ENCODE measurements at regions not wholly inside any gene's neighbourhood (a gene's known extent, or its start where the extent isn't known, plus 50 kb on each side); places are given as distances from the start of the nearest gene placed in this dataset.

DNA sequence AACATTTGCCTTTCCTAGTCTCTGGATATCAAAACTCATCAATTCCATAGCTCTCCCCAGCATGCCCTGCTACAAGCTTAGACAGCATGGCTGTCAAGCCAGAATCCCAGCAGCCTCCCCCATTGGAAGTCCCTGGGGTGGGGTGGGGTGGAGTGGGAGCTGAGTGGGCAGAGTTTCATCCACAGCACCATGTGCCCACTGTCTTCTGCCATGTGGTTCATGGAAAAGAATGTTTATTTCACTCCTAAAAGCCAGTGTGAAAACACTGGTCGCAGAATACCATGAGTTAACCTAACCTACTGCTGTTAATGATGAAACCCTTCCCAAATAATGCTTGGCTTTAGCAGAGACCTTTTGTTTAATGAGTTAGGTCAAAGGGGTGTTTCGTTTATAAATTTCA lies 80.2 kb upstream of the KIRREL3 start:
- DNase-seq = no peak

DNA sequence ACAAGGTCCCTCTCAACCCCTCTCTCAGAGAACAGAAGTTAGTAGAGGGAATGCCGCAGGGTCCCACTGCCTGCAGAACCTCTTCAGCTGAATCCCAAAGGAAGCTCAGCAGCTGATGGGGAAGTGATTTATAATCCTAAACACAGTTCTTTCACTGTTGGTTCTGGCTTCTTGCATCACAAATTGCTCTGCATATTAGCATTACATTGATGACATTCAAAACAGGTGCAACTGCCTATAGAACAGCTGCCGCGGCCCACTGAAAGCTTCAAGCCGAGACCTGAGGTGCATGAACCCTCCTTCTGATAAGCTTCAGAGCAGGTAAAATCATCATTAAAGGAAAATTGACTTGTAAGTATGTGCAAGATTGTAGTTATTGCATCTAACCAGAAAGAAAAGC lies 75.2 kb upstream of the KIRREL3 start:
- DNase-seq = no peak

DNA sequence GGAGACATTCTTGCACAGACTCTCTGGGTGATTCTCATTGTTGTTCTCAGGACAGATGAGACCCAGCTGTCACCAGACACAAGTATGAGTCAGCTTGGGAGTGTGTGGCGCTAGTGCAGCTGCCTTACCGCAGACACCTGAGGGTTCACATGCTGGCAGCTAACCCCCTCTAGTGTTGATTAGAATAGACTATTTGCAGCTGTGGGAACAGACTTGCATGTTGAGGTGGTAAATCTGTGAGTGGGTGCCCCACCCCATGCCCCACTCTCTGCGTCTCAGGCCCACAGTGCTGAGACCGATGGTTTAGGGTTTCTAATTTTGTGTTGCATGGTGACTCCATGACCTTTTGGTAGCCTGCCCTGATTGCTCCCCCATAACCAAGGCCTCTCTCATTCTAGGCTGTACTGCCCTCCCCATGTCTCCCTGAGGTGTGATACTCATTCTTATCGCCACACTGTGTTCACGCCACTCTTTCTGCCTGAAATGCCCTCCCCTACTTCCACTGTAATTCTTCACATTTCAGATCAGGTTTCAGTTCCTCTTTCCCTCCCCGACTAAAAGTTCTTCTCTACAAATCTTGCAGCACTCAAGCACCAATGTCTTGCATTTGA lies 73.7 kb upstream of the KIRREL3 start:
- DNase-seq = peak; percentile 28

DNA sequence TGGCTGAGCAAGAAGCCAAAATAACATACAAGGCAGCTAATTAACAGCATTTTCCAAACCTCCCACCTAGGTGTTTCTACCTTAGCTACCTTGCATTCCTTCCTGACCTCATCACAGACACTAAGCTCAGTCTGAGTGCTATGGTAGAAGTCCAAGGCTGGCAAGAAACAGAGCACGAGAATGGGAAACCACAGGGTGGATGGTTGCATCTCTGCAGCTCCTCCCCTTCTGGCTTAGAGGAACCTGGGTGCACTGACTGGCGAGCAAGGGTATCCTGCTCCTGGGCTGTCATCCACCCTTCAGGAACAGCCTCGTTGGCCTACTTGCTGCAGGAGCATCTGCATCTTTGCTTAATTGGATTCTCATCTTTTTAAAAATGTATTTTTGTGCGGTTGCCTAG lies 73.1 kb upstream of the KIRREL3 start:
- DNase-seq = no peak

DNA sequence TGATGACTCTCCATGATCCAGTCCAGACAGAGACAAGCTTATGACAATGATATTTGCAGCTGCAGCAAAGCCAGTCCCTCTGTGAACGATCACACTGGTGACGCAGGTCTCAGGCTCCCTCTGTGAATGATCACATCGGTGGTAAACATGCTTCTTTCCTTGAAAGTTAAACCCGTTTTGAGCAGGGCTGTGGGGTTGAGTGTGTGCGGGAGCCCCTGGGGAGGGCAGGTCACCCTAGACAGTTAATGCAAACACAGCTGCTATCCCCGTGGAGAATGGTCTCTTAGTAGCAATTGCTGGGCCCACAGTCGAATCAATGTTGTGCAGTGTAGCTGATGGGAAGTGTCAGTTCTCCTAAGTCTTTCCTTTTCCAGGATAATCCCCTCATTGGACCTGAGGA lies 71.0 kb upstream of the KIRREL3 start:
- no peak for DNase-seq

DNA sequence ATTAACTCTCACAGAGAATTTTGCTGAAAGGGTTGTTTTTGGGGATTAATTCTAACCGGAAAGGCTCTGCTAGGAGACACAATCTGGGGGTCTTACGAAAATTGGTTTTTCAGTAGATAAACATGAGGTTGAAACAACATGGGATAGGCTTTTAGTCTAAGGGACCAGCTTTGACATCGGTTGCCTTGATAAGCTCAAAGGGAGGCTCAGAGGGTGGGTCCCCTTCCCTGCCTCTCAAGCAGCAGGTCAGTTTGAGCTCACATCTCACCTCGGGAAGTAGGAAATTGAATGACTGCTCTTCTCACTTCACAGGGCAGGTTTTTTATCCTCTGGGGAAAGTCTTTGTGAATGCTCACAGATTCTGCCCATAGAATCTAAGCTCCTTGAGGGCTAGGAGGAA lies 70.2 kb upstream of the KIRREL3 start:
- no peak for DNase-seq

DNA sequence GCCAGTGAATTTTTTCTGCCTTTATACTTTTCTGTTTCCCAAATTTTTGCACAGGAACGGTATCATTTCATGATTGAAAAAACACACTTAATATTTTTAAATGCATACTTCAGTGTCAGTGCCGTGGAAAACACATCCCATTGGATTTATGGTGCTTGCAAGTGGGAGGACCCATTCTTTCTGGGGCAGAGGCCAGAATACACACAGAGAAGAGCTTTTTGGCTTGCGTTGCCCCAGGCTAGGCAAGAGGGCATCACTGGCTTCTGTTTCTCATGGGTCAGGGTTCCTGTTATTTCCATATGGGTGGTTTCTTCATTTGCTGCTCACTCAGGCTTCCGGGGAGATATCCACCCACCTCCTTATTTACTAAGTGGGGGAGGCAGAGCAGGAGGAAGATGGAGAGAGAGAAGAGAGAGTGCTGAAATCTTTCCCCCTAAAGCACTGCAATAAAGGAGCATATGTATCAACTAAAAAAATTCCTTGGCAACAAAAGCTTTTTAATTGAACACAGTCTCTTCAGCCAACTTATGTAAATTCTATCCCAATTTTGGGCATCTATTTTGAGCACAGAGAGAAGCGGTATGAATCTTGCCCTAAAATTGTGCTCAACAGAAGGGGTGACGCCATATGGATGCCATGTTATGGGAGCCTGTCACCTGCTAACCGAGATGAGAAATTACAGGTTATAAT lies 66.0 kb upstream of the KIRREL3 start:
- DNase-seq = peak; percentile 34

DNA sequence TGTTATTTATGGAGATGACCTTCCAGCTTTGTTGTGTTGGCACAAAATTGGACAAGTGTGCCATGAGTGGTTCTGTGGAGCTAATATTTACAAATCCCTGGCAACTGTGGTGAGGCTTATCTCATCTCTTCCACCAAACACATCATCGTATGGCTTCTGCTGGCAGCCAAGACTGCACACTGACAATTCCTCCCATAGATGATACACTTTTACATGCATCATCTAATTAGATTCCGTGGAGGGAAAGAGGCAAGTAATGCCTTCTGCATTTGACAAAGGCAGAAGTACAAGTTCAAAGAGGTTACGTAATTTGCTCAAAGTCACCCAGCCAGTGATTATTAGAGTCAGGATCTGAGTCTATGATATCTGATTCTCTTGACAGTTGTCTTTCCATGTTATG lies 62.7 kb upstream of the KIRREL3 start:
- no peak for DNase-seq

DNA sequence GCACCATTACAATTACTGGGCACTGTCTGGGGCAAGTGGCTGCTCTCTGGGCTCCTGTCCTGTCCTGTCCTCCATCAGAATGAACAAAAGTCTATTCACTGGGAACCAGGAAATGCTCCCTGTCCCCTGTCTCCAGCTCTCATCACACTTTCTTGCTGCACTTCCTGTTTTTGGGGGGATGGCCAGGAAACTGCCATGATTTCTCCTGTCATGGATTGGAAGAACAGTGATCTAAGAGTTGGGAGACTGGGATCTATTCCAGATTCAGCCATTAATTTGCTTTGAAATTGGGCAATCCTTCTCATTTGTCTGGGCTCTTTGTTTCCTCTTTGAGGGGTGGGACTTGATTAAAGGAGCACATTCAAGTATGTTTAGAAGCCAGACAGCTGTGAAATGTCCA lies 61.4 kb upstream of the KIRREL3 start:
- DNase-seq = no peak

DNA sequence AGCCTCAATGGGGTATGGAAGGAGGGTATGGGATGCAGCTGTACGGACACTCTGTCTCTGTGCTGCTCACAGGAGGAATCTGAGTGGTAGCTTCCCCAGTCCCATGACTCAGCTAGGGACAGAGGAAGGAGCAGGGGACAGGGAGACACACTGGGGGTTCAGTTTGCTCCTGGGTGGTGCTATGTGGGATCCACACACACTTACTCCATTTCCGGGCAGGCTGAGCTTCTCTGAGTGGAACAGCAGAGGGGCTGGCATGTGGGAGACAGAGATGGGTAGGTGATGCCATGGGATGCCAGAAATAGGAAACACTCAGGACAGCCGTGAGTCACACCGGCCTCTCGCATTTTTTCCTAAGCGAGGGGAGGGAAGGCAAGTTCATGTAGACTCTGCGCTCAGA lies 59.2 kb upstream of the KIRREL3 start:
- DNase-seq = no peak

DNA sequence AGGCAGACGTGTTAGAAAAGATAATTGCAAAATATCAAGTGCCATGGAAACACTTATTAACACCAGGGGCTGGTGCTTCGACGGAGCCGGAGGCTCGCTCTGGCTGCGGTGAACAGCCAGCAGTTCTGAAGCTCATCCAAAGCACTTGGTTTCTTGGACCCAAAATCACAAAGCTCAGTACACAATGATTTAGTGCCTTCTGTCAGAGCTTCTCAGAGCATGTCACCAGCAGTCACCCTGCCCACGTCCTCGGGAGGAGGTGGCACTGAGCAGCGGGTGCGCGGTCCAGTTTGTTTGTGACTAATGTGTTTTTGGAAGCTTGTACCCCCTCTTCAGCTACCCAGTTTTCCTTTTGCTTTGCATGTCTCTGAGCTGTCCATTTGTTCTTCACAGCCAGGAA lies 58.7 kb upstream of the KIRREL3 start:
- no peak for DNase-seq

DNA sequence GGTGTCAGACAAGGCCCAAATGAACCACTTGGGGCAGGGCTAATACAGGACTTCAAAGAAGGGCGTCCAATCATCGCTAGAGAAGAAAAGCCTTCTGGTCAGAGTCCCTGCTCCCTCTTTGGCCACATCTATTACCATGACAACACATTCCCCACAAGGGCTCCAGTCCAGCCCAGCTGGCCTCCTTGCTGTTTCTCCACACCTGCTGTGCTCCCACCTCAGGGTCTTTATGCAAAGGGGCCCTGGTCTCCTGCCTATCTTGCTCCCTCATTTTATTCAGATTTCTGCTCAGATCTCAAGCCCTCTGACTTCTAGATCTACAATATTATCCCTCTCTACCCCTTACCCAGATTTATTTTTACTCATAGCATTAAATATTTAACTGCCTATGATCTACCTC lies 58.0 kb upstream of the KIRREL3 start:
- no peak for DNase-seq

DNA sequence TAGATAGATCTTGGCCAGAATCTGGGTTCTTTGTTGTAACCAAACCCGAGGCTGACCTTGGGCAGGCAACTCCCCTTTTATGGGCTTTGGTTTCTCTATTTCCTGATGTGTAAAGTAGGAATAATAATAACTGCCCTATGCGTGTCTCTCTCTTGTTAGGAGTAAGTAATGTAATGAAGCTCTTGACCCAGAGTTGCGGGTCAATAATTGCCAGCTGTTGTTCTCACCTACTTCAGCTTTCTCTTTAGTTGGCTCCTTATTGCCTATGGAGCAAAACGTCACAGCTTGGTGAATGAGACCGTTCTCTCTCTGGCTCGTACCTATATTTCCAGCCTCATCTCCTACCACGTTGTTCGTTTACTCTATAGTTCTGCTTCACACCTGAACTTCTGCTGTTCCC lies 56.6 kb upstream of the KIRREL3 start:
- no peak for DNase-seq

DNA sequence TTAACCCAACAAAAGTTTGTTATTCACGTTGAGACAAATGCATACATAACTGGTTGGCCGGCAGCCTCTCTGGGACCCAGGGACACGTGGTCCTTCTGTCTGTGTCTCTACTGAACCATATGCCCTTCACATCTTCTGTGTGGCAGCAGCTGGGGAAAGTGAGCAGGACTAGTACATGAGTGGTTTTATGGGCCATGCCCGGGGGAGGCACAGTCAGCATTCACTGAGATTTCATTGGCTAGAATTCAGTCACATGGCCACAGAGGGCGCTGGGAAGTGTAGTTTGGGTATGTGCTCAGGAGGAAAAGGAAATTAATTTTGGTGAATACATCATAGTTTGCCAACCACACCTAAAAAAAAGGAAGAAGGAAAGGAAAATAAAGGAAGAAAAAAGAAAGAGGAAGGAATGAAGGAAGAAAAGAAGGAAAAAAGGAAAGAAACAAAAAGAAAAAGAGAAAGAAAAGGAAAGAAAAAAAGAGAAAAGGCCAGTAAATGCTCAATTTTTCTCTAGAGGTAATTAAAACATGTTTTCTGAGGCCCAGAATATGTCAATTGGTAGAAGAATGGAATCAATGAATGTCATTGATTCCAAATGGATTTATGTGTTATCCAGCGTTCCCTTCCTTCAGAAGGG lies 55.9 kb upstream of the KIRREL3 start:
- DNase-seq = no peak

DNA sequence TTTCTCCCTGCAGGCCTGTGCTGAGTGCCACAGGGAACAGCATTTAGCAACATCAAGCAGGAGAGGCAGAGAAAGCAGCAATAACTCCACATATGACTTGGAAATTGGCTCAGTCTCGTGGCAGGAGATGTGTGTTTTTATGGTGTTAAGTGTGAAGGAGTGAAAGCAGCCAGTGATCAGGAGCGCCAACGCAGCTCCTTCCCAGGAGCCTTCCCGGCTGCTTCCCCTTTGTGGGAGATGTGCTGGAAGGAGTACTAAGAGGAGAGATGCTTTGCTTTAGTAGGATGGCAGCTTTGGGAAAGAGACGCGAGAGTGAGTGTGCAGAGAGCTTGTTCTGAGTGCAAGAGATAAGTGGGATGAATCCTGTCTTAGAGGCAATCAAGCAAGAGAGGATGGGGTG lies 54.7 kb upstream of the KIRREL3 start:
- no peak for DNase-seq

DNA sequence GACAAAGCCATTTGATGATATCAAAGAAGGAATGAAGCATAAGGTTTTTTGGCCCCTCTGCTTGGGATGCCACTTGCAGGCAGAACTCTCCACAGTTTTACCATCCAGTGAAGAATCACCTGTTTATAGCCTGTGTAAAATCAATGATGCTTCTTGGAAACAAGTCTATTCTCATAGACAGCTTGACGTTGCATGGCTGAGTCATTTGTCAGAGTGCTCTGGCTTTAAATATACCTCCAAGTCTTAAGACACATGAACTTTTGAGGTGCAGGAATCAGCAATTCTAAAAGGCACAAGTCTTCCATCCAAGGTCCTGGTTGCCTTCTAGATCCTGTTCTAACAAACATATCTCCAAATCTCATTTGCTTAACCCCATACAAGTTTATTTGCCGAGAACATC lies 53.6 kb upstream of the KIRREL3 start:
- DNase-seq = no peak

DNA sequence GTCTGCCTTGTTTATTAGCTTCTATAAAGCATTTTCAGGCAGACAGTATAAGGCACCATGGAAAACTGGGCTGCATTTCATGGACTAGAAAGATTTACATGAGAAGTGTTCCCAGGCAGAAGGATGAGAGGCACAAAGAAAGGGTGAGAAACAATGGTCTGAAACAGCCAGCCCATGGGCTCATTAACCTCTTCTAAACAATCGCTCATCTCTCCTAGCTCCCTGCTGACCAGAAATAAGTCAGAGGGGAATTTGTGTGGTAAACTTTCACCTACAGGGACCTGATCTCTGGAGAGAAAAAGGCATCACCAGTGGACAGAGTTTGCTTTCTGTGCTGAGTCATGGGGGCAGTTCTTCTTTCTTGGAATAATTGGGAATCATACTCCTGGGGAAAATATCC lies 51.8 kb upstream of the KIRREL3 start:
- no peak for DNase-seq

All from right hindlimb (tissue), 1 donor.